ENCODE measurements at regions not wholly inside any gene's neighbourhood (a gene's known extent, or its start where the extent isn't known, plus 50 kb on each side); places are given as distances from the start of the nearest gene placed in this dataset.

DNA sequence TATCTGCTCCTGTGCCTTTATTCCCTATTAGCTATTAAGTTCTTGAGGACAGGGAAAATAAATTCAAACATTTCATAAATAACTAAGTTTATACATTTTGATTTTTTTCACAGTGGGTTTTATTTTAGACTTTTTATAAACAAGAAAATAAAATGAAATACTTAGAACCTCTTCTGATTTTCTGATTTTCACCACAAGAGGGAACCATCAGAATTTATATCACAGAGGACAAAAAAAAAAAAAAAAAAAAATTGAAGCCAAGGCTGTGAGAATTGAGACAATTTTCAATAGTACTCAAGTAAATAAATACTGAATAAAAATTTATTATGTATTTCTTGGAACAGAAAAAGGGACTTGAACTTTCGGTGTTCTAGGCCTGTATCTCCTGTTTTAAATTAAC, 288.1 kb downstream of the SH3BGRL start:
- DNase-seq (ENCODE audit: low read depth) = no peak

DNA sequence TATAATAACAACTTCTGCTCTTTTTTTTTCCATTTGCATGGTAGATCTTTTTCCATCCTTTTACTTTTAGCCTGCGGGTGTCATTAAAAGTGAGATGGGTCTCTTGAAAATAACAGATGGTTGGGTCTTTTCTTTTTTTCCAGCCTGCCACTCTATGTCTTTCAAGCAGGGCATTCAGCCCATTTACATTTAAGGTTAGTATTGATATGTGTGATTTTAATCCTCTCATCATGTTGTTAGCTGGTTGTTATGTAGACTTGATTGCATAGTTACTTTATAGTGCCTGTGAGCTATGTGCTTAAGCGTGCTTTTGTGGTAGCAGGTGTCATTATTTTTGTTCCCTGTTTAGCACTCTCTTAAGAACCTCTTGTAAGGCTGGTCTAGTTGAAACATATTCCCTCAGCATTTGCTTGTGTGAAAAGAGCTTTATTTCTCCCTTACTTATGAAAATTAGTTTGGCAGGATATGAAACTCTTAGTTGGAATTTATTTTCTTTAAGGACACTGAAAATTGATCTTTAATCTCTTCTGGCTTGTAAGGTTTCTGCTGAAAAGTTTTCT, 326.1 kb downstream of the SH3BGRL start:
- DNase-seq (ENCODE audit: low read depth) = no peak

GRCh38 chrX:81537723-81538122, 335.8 kb downstream of the SH3BGRL start:
- no peak for DNase-seq (ENCODE audit: low read depth)

DNA sequence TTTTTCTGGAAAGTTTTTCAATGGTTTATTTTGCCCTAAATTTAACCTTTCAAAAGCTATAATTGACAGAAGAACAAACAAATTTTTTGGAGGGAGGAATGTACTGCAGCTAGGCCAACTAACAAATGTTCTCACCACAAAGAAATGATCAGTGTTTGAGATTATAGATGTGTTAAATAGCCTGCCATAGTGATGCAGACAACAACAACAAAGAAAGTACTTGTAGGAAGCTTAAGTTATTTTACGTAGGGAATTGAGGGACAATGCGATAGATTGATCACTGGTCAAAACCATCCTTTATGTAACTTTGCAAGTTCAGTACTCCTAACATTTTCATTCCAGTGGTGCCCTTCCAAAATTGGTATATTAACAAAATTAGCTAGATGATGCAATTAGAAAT, 340.4 kb downstream of the SH3BGRL start:
- DNase-seq (ENCODE audit: low read depth) = no peak

DNA sequence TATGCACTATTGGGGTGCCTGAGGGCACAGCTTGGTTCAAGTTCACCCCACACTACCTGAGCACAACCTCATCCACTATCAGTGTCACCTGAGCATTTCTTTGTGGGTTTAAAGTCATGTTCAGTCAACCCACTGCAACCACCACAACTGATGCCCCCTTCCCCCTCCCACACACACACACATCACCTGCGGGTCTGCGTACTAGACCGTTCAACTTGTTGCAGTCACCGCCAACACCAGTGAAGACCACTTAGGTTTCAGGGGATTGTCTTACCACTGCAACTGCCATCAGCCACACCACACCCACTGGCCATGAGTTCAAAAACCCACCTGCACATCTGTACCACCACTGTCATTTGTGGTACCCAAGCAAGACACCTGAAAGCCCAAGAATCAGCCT, 355.0 kb downstream of the SH3BGRL start:
- no peak for DNase-seq (ENCODE audit: low read depth)

GRCh38 chrX:81564851-81565250, 362.9 kb downstream of the SH3BGRL start:
- DNase-seq (ENCODE audit: low read depth) = no peak

DNA sequence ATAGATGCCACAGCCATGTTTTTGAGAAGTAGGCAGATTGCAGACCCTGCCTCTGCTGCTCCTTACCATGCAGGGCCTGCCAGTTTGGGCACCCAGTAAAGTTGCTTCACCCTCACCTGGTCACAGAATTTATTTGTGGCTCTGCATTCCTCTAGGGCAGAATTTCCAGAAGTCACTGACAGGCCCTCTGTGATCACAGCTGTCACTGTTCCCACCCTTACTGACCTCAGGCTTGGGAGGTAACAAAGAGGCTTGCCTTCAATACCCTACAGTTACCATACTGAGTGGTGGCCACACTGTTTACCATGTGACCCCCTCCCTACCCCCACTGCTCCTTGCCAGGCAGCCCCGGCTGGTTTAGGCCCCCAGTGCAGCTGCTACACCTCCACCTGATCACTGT, 375.1 kb downstream of the SH3BGRL start:
- DNase-seq (ENCODE audit: low read depth) = no peak

GRCh38 chrX:81586096-81586495, 384.2 kb downstream of the SH3BGRL start:
- no peak for DNase-seq (ENCODE audit: low read depth)

DNA sequence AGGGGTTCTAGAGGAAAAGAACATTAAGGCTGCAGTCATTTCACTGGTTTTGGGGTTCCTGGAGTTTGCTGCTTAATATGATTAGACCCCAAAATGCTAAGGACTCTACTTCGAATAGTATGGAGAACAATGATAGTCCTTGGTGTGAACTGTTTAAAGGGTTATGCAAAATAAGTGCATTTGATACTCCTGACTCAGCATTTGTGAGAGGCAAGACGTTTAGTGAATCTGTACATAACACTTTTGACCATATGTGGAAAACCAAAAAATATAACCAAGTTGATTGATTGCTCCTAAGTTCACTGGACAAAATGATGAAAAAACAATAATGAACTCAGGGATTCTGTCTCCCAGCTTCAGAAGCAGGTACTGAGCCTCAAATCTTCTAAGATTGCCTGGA, 414.1 kb downstream of the SH3BGRL start:
- no peak for DNase-seq (ENCODE audit: low read depth)

DNA sequence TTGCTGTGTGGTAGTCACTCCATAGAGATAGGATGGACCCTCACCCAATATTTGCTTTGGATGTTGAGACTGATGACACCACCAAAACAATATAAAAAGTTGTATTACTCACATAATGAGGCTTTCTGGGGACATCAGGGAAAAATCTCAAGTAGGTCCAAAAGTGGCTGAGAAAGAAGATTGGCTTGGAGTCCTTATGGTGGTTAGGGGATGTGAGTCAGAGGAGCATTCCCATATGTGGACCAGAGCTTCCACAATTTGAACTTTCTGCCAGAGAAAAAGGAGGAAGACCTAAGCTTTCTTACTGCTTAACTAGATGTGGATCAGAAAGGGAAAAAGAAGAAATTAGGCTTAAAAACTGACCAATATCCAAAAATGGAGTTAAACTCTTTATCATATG, 460.5 kb downstream of the SH3BGRL start:
- peak; percentile 0 for DNase-seq (ENCODE audit: low read depth)

GRCh38 chrX:81708487-81708886, 506.6 kb downstream of the SH3BGRL start:
- DNase-seq (ENCODE audit: low read depth) = no peak

DNA sequence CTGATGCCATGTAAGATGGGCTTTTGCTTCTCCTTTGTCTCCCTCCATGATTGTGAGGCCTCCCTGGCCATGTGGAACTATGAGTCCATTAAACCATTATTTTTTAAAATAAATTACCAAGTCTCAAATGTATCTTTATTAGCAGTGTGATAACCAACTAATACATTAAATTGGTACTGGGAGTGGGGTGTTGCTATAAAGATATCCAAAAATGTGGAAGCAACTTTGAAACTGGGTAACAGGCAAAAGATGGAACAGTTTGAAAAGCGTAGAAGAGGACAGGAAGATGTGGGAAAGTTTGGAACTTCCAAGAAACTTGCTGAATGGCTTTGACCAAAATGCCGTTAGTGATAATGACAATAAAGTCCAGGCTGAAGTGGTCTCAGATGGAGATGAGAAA, 526.7 kb downstream of the SH3BGRL start:
- no peak for DNase-seq (ENCODE audit: low read depth)

- no peak for DNase-seq (ENCODE audit: low read depth)
Measured at GRCh38 chrX:81729269-81729777, 527.4 kb downstream of the SH3BGRL start.

DNA sequence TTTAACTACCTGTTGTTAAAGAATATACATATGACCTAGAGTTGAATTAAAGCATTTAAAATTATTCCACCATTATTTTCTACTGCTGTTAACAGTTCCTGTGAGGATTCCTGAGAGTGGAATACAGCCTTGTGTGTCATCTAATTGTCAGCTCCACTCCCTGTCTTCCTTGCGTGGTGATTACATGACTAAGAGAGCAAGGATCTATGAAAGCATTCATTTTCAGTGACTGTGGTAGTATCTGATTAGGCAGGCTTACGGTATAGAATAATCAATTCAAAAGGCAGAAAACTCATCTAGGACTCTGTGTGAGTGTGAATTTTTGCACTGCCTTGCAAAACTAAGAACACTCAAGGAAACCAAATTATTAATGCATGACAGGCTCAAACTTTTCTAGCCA, 577.8 kb downstream of the SH3BGRL start:
- no peak for DNase-seq (ENCODE audit: low read depth)

GRCh38 chrX:81791086-81791485, 589.2 kb downstream of the SH3BGRL start:
- no peak for DNase-seq (ENCODE audit: low read depth)
